NCI-H2107 treated with DMSO at 0.1 percent for 48 hours (cell line): ENCODE measurements at regions not wholly inside any gene's neighbourhood (a gene's known extent, or its start where the extent isn't known, plus 50 kb on each side); places are given as distances from the start of the nearest gene placed in this dataset.

Experiments used
- DNase-seq: peaks from one replicate; lab custom pipeline; 2025; ENCODE audit not compliant: unreplicated experiment; lab: John Stamatoyannopoulos, UW

DNA sequence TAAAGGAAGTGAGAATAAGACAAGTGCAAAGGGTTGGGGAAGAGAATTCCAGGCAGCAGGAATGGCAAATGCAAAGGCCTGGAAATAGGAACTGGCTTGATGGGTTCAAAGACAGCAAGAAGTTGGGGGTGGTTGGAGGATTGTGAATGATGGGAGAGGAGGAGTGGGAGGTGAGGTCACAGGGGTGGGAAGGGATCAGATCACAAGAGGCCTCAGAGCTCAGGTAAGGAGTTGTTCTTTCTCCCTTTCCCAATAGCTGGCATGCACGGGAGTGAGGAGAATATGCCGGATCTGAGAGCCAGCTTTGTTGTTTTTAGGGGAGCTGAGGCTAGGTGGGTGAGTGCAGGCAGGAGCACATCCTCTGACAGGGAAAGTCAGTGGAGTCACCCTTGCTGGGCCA is 94.0 kb upstream of the RAB3GAP2 start:
- DNase-seq, result no peak

DNA sequence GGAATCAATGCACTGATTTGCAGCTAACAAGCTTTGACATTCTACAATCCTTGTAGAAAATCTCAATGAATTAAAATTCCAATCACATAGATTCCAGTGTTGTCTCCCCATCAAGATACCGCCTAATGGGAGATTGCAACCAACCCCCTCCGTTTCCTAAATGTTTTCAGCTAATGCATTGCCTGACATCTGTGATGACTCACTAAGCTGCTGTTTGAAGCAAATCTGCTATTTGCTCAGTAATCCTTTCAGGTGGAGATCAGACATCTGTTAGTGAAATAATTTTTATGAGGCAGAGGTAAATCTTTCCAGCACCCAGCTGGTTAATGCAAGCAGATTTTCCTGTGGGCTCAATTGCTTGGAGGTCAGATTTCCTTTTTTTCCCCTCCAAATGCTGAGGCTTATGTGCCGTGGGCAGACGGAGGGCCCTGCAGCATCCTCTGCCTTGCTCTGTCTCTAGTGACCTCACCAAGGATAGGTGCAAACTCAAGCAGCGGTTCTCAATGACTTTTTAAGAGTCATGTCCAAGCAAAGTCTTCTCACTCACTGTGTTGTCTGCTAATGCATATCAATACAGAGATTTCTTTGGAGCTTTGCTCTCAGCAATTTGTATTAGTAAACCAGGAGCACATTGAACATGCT is 91.1 kb upstream of the RAB3GAP2 start:
- DNase-seq, result no peak

DNA sequence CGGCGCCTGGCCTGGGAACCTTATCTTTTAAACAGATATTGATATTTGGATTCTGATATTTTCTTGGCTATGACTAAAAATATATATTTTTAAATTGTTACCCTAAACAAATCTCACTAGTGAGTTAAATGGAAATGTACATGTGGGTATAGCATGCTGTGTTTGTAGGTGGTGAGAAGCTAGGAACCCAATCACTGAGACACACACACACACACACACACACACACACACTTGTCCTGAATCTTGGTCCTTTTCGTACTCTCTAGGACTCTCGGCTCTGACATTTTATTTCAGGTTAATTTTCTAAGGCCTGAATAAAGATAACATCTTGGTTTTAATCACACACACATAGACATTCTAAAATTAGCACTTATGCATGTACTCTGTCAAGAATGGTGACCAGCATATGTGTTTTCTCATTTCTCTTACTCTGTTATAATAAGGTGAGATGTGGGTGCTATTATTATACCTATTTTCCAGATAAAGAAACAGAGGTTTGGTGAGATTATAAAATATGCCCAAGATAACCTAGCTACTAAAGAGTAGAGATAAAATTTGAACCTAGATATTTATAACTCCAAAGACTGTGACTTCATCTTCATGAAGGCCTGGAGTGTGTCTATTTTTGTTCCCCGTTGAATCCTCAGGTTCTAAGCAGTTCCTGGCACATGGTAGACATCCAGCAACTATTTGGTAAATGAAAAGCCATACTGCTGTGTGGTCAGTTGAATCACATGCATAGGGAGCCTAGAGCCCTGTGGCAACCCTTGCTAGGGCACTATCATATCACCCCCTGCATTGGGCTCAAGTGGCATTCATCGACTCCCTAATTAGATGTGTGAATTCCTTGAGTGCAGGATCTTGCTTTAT is 85.0 kb upstream of the RAB3GAP2 start:
- DNase-seq, result no peak

DNA sequence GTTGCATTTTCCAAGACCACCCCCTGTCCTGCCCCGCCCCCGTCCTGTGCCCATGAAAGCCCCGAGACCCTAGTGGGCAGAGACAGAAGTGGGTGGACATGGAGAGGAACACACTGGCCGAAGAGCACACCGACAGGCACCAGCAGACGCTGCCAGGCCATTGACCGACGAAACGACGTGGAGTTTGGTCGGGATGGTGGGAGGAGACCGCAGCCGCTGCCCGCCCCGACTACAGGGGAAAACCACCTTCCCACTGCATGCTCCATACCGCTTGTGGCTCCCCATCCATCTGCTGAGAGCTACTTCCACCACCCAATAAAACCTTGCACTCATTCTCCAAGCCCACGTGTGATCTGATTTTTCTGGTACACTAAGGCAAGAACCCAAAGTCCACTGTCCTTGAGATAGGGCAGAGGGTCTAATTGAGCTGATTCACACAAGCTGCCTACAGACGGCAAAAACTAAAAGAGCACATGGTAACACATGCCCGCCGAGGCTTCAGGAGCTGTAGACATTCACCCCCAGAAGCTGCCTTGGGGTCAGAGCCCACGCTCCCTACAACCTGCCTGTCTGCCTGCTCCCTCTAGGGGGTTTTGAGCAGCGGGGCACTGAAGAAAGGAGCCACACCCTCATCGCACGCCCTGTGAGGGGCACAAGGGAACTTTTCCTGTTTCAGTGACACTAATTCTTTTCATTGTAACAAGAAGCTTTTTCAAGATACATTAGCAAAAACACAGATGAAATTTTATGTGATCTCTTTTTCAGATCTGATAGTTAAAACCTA is 81.2 kb upstream of the RAB3GAP2 start:
- no peak for DNase-seq

DNA sequence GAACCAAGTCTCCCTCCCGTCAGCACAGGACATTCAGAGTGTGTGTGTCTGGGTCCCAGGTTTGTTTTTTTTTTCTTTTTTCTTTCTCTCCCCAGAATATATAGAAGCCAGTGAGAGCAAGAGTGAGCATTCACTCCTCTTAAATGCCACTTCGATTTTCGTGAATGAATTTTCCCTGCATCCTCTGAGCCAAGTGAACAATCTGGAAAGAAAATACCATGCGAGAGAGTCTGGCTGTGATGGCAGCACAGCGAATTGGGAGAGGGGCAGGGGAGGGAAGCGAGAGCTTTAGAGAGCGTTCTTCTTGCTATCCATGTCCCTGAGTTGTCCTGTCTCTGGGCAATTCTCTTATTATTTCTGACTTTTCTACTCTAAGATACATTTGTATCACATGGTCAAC is 76.0 kb upstream of the RAB3GAP2 start:
- no peak for DNase-seq

DNA sequence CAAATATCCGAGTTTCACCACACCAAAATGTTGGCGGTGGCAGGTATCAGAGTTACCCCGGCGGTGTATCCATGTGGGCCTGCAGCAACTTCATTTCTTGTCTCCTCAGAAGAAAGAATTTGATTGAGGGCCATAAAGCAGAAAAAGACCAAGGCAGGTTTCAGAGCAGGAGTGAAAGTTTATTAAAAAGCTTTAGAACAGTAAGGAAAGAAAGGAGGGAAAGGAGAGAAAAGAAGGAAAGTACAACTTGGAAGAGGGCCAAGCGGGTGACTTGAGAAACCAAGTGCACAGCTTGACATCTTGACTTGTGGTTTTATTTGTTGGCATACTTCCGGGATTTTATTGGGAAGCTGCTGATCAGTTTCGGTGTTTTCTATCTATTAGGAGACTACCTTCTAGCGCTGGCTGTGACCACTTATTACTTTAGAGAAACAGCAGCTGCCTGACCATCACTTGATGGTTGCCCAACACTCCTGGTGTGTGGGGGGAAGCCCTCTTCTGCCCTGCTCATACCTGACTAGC is 75.5 kb upstream of the RAB3GAP2 start:
- DNase-seq, result no peak

DNA sequence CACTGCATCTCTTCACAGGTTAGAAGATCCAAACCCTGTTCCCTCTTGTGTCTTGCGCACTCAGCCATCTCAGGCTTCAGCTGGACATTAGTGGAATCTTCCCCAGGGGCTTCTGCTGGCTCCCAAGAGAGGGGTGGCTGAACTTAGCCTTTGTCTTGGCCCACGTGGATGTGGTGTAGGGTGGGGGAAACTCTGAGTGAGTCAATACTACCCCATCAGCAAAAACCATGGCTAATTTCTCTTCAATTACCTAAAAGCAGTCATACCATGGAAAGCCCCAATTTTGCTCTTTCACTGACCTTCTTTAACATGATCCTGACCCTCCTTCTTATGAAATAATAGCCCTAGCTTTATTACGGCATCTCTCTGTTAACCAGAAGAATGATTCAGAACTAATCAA is 72.5 kb upstream of the RAB3GAP2 start:
- DNase-seq, result no peak

DNA sequence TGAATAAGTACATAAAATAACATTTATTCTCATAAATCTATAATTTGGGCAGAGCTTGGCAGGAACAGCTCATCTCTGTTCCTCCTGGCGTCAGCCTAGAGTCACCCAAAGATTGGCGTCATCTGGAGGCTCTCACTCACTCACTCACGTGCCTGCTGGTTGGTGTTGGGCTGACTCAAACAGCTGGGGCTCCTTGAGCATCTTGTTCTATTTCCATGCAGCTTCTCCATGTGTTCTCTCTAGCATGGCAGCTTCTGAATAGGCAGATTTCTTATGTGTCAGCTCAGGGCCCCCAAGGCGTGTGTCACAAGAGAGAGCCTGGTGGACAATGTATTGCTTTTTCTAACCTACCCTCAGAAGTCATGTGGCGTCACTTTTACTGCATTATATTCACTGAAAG is 70.6 kb upstream of the RAB3GAP2 start:
- no peak for DNase-seq

DNA sequence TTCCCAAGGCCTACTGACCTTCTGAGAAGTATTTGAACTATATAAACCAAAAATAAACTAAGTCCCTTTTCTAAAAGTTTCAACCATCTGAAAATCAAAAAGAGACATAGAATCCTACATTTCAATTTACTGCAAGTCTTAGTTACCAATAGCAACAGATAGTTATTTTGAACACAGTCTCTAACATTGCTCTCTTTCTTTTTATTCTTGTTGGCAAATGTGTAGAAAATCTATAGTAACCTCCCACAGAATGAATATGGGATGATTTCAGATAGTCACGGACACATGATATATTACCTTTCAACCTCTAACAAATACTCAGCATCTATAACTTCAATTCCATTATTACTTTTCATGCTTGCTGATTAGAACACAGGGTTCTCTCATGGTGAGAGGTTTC is 68.9 kb upstream of the RAB3GAP2 start:
- no peak for DNase-seq

DNA sequence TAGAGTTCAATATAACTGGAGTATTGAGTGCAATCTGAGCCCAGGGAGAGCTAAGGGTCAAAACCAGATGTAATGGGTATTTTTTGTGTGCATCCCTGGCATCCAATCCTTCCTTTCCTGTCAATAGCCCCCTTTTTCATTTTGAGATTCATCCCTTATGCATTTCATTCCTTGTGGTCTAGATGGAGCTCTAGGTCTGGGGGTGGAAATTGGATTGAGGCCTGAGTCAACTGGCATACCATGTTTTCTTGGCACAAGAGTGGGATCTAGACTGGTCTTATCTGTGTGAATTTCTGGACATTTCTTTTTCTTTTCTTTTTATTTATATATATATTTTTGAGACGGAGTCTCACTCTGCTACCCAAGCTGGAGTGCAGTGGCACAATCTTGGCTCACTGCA is 67.3 kb upstream of the RAB3GAP2 start:
- no peak for DNase-seq

DNA sequence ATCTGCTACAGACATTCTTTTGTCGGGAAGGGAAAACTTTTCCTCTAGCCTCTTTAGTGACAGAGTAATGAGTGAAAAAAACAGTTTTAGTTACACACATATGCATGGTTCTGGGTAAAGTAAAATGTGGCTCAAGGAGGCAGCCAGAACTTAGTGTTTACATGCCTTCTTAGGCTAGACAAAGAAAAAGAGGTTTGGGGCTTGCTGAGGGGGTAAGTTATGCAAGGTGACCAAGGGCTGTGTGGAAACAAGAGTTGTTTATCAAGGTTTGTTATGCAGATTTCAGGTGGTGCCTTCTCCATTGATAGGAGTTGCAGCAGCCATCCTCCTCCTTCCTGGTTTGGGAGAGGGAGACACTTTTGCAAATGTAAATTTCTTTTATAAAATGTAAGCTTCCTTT is 66.5 kb upstream of the RAB3GAP2 start:
- no peak for DNase-seq

DNA sequence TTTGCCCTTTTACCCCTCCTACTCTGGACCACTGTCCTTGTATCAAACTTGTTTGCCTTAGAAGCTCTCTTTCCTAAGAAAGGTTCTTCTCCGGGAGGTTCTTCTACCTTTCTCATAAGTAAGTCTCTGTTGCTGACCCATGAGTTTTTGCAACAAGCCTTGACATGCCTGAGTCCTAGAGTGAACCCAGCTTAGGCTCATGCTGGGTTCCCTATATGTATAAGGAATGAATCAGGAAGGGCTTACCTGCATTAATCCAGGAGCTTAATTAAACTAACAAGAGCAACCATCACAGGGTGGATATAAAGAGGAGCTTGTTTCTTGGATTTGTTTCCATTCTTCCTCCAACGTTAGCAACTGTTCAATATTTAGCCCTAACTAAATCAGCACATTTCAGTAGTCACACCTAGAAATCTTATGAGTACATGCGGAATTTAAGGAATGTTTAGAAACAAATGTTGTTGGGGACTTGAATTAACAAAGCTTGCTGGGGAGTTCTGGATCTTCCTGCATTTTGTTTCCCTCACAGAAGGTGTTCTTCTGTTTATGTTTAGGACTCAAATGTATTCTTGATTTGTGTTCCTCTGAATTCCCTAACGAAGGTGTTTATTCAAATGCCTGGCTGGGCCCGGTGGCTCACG is 64.3 kb upstream of the RAB3GAP2 start:
- no peak for DNase-seq

DNA sequence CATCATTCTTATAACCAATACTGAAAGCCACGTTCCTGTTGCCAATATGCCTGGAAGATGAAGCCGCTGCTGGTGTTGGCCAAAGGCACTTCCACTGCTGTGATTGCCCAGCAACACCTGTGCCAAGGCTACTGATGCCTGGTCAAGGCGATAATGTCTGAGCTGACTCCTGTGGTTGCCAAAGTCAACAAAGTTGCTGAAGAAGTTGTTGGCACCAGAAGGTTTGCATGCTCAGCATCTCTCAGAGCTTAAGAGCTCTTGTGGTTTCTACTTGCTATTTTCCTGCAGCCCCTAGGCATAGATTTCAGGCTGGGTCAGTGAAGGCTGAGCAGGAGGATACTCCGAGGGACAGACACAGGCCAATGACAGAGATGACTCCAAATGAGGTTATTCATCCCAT is 63.4 kb upstream of the RAB3GAP2 start:
- DNase-seq, result no peak

DNA sequence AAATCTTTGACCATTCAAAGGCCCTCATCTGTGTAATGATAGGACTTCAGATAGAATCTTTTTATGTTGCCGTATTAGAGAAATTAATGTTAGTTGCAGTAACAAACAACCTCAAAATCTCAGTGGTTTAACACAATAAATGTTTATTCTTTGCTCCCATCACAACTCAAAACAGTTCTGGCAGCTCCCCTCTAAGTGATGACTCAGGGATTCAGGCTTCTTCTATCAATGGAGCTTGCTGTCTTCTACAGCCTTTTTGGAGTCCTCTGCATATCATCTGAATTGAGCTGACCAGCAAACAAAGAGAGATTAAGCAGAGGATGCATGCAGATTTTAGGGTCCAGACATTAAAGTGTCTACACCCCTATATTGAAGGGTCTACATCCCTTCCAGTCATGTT is 59.1 kb upstream of the RAB3GAP2 start:
- no peak for DNase-seq

DNA sequence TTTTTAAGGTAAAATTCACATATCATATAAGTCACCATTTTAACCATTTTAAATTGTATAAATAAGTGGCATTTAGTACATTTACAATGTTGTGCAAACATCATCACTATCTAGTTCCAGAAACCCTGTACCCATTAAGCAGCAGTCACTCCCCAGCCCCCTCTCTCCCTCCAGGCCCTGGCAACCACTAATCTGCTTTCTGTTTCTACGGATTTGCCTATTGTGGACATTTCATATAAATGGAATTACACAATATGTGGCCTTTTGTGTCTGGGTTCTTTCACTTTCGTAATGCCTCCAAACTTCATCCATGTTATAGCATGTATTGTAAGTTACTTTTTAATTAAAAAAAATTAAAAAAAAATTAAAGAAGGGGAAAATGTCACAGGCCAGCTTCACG is 58.0 kb upstream of the RAB3GAP2 start:
- DNase-seq, result no peak

DNA sequence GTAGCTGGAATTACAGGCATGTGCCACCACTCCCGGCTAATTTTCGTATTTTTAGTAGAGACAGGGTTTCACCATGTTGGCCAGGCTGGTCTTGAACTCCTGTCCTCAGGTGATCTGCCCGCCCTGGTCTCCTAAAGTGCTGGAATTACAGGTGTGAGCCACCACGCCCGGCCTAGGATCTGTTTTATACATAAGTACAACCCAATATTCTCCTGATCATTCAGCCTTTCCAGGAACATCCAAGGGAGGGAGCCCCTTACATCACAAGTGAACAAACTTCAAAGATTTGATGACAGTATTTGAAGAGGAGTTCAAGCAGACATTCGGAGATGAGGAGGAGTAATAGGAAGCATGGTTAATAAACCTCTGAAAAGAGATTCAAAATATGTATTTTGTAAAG is 54.9 kb upstream of the RAB3GAP2 start:
- no peak for DNase-seq

DNA sequence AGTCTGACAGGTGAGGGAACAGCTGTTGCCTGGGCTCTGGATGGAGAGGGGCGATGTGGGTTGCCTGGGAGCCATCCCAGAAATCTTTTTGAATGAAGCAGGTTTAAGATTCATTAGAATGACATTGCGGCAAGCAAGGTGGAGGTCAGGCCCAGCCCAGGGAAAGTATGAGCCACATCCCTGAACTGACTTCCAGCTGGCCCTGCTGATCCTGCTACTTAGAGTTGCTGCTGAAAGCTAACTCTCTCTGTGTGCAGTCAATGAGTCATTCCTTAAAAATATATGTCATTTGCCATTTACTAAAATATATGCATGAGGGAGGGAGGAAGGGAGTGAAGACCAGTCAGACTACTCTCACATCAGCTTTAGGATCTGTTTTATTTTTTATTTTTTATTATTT is 54.3 kb upstream of the RAB3GAP2 start:
- DNase-seq, result no peak

DNA sequence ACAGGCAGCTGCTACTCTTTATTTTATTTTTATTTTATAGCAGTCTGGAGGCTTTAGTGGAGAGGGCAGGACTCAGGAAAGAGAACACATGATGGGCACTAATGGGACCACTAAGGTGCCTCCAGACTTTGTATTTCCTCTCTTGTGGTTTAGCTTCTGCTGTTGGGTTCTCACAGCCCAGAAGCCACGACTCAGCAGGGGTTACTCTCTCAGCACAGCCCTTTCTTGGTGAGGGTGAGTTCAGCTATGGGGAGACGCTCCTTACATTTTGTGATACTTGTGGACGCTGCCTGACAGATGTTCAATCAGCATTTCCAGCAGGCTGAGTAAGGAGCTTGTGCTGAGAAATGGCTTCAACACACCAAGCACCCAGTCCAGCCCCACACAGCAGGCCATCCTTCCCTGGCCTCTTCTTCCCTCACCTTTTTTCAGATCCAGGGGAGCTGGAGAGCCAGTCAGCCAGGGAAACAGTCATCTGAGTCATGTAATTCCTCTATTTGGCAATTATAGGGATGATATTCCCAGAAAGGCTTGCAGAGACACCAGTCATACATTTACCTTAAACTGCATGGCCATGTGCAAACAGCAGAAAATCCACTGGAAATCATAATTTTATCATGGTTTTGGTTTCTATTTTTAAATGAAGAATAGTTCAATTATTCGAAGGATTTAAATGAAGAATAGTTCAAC is 53.2 kb upstream of the RAB3GAP2 start:
- DNase-seq, result peak; percentile 84

DNA sequence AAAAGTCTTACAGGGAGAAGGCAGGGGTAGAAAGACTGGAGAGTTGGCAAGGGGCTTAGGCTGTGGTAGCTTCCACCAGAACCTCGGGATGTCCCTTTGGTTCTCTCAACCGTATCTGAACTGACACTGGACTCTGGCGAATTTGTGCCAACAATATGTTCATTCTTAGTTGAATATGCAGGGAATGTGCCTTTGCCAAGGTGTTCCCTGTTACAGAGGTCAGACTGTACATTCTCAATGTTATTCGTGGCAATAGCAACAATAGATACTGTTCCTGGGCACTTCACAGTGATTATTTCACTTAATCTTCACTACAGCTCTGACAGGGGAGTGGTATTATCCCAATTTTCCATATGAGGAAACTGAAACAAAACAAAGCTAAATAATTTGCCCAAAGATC is 51.5 kb upstream of the RAB3GAP2 start:
- no peak for DNase-seq

DNA sequence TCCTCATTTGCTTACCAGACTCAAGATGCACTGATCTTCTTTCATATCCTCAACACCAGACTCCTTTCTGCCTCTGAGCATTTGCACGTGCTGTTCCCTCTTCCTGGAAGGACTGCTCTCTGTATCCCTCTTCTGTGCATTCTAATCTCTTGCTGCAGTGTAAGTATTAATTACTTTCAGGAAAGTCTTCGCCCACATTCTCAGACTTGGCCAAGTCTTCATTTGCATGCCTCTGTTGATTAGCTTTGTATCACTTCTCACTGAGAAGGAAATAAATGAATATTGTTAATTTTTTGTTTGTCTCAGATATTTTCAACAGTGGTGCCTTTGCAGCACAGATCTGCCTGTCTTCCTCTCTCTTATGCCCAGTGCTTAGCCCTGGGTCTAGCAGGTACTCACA is 50.3 kb upstream of the RAB3GAP2 start:
- DNase-seq, result no peak
